Esophagus squamous epithelium (tissue), 5 donors: ENCODE measurements at regions not wholly inside any gene's neighbourhood (a gene's known extent, or its start where the extent isn't known, plus 50 kb on each side); places are given as distances from the start of the nearest gene placed in this dataset.
A peak's percentile ranks its signal among the peaks of the same experiment; 100 is the strongest.

Experiments
- DNase-seq: peaks from one replicate; lab custom pipeline; 2025; lab: John Stamatoyannopoulos, UW
- H3K27ac ChIP-seq, 4 donors: fragments of 200-600 bp; sonication (generic); one replicate each; pipeline ENCODE4 v1.5.1; 2016 to 2019; ENCODE audit warnings: mild to moderate bottlenecking in 1 of 4
- H3K27me3 ChIP-seq, 4 donors: fragments of 200-600 bp; sonication (generic); 1 replicate in 3 of 4; 2 replicates in 1 of 4; pipeline versions ENCODE4 v1.5.1 to v1.6.0; 2017 to 2021; ENCODE audit warnings: antibody characterized with exemption in 1 of 4
- H3K36me3 ChIP-seq, 3 donors: fragments of 200-600 bp; sonication (generic); one replicate each; pipeline ENCODE4 v1.5.1; 2016 to 2019
- H3K4me1 ChIP-seq, 3 donors: fragments of 200-600 bp; sonication (generic); one replicate each; pipeline ENCODE4 v1.5.1; 2017 to 2019
- H3K4me3 ChIP-seq, 4 donors: fragments of 200-600 bp; sonication (generic); 1 replicate in 3 of 4; 2 replicates in 1 of 4; pipeline ENCODE4 v1.5.1; 2016 to 2019; ENCODE audit warnings: mild to moderate bottlenecking in 2 of 4, moderate library complexity in 1 of 4
- H3K9me3 ChIP-seq, 3 donors: fragments of 200-600 bp; sonication (generic); one replicate each; pipeline ENCODE4 v1.5.1; 2016 to 2019
- POLR2A ChIP-seq, 4 donors: fragments of 450-650 bp; IDR thresholded peaks; one replicate each; pipeline ENCODE4 v1.6.1; 2017; ENCODE audit warnings: antibody characterized with exemption in 4 of 4, mild to moderate bottlenecking in 4 of 4, moderate library complexity in 3 of 4
- whole genome bisulfite sequencing, 2 donors: methylation state at CpG; one replicate each; pipeline ENCODE4 v1.1.5; 2018; 5-methylcytosine and 5-hydroxymethylcytosine counted together
- intact Hi-C: fragments of 100-400 bp; cut with DNase I; formaldehyde crosslinking; loops from one replicate; pipeline ENCODE4 v1.15.0; 2022
- TF ChIP-seq, protein P1 (sequence below), 6 experiments: fragments of 450-650 bp in 4 of 6; fragments of 200-600 bp in 2 of 6; sonication (generic) in 2 of 6; IDR thresholded peaks; one replicate each; pipeline ENCODE4 v1.5.1; 2016 to 2019; ENCODE audit warnings: antibody characterized with exemption in 6 of 6, mild to moderate bottlenecking in 4 of 6, moderate library complexity in 4 of 6
- donor health status: DM: yes; HTN: yes; CAD: no.

DNA sequence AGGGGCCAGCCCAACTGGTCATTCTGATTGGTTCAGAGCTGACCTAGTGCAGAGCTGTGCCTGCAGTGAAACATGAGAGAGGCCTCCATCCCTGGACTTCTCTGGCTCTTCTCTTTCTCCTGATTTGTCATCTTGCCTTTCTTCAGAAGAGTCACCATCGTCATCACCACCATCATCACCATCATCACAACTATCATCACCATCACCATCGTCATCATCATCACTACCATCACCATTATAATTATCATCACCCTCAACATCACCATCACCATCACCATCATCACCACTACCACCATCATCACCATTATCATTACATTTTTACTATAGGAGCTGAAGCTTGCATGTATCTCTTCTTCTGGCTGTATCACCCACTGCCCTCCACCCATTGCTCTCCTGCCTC is 94.5 kb upstream of the FAM20A start:
- DNase-seq = no peak
- no peak overlapping the region for H3K27ac ChIP-seq
- WGBS, 2 donors = 89 to 91% methylated on average over 2 of the region's 2 CpGs
- intact Hi-C loops = no loop called here
- H3K27me3 ChIP-seq = no peaks in the 10 kb centered on the region
- TF ChIP-seq, protein P1, sequence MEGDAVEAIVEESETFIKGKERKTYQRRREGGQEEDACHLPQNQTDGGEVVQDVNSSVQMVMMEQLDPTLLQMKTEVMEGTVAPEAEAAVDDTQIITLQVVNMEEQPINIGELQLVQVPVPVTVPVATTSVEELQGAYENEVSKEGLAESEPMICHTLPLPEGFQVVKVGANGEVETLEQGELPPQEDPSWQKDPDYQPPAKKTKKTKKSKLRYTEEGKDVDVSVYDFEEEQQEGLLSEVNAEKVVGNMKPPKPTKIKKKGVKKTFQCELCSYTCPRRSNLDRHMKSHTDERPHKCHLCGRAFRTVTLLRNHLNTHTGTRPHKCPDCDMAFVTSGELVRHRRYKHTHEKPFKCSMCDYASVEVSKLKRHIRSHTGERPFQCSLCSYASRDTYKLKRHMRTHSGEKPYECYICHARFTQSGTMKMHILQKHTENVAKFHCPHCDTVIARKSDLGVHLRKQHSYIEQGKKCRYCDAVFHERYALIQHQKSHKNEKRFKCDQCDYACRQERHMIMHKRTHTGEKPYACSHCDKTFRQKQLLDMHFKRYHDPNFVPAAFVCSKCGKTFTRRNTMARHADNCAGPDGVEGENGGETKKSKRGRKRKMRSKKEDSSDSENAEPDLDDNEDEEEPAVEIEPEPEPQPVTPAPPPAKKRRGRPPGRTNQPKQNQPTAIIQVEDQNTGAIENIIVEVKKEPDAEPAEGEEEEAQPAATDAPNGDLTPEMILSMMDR (IDR thresholded peaks at IDR 0.05) = no peak
- TF ChIP-seq POLR2A (IDR thresholded peaks at IDR 0.05) = no peak
- H3K9me3 ChIP-seq = no peaks in the 10 kb centered on the region
- no peak overlapping the region for H3K4me3 ChIP-seq
- peaks cover 5 to 32% (median 12%) of the 10 kb centered on the region in 3 donors for H3K4me1 ChIP-seq
- no peaks in the 10 kb centered on the region for H3K36me3 ChIP-seq

DNA sequence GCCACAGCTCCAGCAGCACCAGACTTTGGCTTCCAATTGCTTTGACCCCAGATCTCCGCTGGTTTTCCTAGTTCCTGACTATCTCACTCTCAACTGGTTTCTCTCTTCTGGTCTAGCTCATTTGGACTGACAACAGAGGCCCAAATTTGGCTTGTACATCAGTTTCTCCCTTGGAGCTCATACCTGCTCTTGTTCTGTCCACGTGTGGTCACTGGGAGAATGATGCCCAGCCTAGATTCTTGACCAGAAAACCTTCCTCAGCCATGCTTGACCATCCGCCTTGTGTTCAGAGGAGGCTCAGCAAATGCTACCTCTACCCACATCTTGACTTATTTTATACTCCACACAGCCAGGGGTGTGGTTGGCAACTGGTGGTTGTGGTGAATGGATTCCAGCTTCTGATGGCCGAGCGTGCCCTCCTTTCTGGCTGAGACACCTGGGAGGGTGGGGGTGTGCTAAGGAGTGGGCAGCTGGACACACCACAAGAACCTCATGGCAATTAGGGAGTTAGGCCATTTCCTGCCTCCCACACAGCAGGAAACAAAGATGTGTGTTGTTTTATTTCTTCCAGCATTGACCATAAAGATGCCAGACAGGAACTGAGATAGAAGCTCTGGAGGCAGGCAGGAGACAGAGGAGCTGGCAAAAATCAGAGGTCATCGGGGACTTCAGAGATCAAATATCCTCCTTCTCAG is 93.8 kb upstream of the FAM20A start:
- WGBS, 2 donors = 70 to 83% methylated on average over 6 of the region's 6 CpGs
- H3K4me1 ChIP-seq = peaks cover 5 to 25% (median 8%) of the 10 kb centered on the region in 3 donors
- H3K27ac ChIP-seq = no peak overlapping the region
- H3K36me3 ChIP-seq = no peaks in the 10 kb centered on the region
- H3K27me3 ChIP-seq = no peaks in the 10 kb centered on the region
- H3K9me3 ChIP-seq = no peaks in the 10 kb centered on the region
- intact Hi-C loops = no loop called here
- TF ChIP-seq, protein P1 (IDR thresholded peaks at IDR 0.05) = no peak
- TF ChIP-seq POLR2A (IDR thresholded peaks at IDR 0.05) = no peak
- no peak for DNase-seq
- H3K4me3 ChIP-seq = no peak overlapping the region

DNA sequence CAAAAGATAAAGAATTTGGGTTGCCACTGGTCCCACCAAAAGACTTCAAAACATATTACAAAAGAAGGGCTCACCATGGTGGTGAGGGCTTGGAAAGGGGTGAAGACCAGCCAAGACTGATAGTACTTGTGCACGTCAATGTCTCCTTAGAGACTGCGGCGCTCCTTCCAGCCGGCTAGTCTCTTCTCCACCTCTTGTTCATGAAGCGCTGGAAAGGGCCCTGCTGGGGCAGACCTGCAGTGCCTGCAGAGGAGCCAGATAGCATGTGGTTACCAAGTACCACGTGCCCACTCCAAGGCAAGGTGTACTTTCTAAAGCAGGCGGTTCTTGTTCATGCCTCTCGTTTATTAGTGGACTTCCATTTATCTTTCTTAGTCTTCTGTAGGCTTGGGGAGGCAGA is 92.7 kb upstream of the FAM20A start:
- no peak for DNase-seq
- H3K4me3 ChIP-seq = no peak overlapping the region
- no peak overlapping the region for H3K27ac ChIP-seq
- 86 to 93% methylated on average over 5 to 8 of the region's 8 CpGs for WGBS, 2 donors
- H3K4me1 ChIP-seq = peaks cover 5 to 15% (median 8%) of the 10 kb centered on the region in 3 donors
- intact Hi-C loops = no loop called here
- no peaks in the 10 kb centered on the region for H3K27me3 ChIP-seq
- H3K9me3 ChIP-seq = no peaks in the 10 kb centered on the region
- H3K36me3 ChIP-seq = no peaks in the 10 kb centered on the region
- no peak for TF ChIP-seq POLR2A (IDR thresholded peaks at IDR 0.05)
- TF ChIP-seq, protein P1 (IDR thresholded peaks at IDR 0.05) = no peak

DNA sequence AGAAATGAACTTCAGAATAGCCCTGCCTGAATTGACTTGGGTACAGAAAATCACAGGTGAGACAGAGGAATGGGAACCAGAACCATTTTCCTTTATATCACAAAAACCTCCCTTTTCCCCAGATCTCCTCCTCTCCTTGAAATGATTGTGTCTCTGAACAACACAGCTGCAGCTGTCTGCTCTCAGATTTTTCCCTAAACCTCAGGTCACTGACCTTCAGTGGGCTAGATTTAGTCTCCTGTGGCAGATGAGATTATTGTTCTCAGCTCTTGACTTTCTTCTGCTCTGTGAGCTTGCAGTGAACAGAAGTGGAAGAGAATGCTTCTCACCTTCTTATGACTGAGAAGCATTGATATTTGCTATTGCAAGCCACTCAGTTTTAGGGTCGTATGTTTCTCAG is 92.3 kb upstream of the FAM20A start:
- no peak for DNase-seq
- Histone ChIP-seq H3K36me3 (no peaks in the 10 kb centered on the region), H3K9me3 (no peaks in the 10 kb centered on the region), H3K27ac (no peak overlapping the region), H3K4me3 (no peak overlapping the region), H3K4me1 (peaks cover 3 to 10% (median 8%) of the 10 kb centered on the region in 3 donors), H3K27me3 (no peaks in the 10 kb centered on the region)
- WGBS, 2 donors = 55 to 89% methylated on average over 1 of the region's 1 CpG
- TF ChIP-seq, protein P1 (IDR thresholded peaks at IDR 0.05) = no peak
- TF ChIP-seq POLR2A (IDR thresholded peaks at IDR 0.05) = no peak
- intact Hi-C loops = no loop called here

DNA sequence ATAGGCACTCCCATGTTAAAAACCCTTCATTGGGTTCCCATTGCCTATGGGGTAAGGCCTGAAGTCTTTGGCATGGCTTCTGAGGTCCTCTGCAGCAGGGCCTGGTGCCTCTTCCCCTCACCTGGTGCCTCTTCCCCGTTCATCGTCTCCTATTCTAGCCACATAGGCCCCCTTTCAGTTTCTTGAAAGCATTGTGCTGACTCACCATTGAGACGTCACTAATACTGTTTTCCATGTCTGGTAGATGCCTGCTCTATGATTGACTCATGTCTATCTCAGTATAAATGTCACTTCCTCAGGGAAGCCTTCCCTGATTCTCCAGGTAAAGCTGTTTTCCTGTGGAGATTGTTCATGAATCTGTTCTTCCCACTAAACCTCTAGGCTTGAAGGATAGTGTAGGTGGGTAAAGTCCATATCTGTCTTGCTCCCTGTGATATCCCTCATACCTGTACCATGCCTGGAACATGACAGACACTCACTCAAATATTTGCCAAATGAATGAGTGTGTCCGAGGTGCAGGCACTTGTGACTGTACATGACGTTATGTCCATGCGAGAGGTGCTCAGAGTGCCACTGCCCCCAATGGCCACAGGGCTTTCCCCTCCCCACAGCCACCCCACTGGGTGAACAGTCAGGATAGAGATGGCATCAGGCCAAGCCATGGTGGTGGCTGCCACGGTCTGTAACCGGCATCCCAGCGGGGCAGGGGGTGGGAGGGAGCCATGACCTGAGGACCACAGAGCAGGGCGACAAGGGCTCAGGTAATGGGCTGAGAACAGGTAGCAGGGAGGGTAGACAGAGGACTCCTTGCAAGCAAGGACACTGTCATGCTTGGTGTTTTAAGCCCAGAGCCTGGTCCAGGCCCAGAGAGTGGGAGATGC is 85.2 kb upstream of the FAM20A start:
- Histone ChIP-seq H3K27ac (peak overlapping the region in 1 of 4 donors; percentile 4), H3K36me3 (no peaks in the 10 kb centered on the region), H3K9me3 (no peaks in the 10 kb centered on the region), H3K27me3 (no peaks in the 10 kb centered on the region), H3K4me1 (no peaks in the 10 kb centered on the region), H3K4me3 (no peak overlapping the region)
- DNase-seq = no peak
- 76 to 87% methylated on average over 8 of the region's 10 CpGs for WGBS, 2 donors
- TF ChIP-seq, protein P1 (IDR thresholded peaks at IDR 0.05) = no peak
- no peak for TF ChIP-seq POLR2A (IDR thresholded peaks at IDR 0.05)
- intact Hi-C loops = no loop called here
